Transverse colon (tissue), 4 donors: ENCODE measurements at regions not wholly inside any gene's neighbourhood (a gene's known extent, or its start where the extent isn't known, plus 50 kb on each side); places are given as distances from the start of the nearest gene placed in this dataset.

Experiments
- DNase-seq: peaks from one replicate; pipeline ENCODE4 v3.0.0-alpha.2; 2019
- H3K27ac ChIP-seq, 4 donors: fragments of 200-600 bp; sonication (generic); 2 replicates each; pipeline ENCODE4 v1.5.1; 2016 to 2018; ENCODE audit warnings: inconsistent platforms in 4 of 4
- H3K27me3 ChIP-seq: fragments of 200-600 bp; sonication (generic); 2 replicates; pipeline ENCODE4 v1.5.1; 2017; ENCODE audit warnings: inconsistent platforms
- H3K36me3 ChIP-seq, 4 donors: fragments of 200-600 bp; sonication (generic); 2 replicates each; pipeline ENCODE4 v1.5.1; 2017 to 2019; ENCODE audit warnings: inconsistent platforms in 4 of 4
- H3K4me1 ChIP-seq, 4 donors: fragments of 200-600 bp; sonication (generic); 2 replicates each; pipeline ENCODE4 v1.5.1; 2017 to 2020; ENCODE audit warnings: inconsistent platforms in 4 of 4
- H3K4me3 ChIP-seq, 4 donors: fragments of 200-600 bp; sonication (generic); 1 replicate in 1 of 4; 2 replicates in 3 of 4; pipeline versions ENCODE4 v1.5.1 to v1.6.1; 2017 to 2019; ENCODE audit warnings: inconsistent platforms in 4 of 4
- H3K9me3 ChIP-seq, 2 donors: fragments of 200-600 bp; sonication (generic); 2 replicates each; pipeline ENCODE4 v1.5.1; 2017 to 2019; ENCODE audit warnings: inconsistent platforms in 2 of 2
- CTCF ChIP-seq, 5 experiments: fragments of 200-600 bp in 3 of 5; fragments of 450-650 bp in 2 of 5; sonication (generic) in 3 of 5; IDR thresholded peaks; 1 replicate in 2 of 5; 2 replicates in 3 of 5; pipeline ENCODE4 v1.5.1; 2016 to 2017; ENCODE audit warnings: antibody characterized with exemption in 5 of 5, inconsistent platforms in 3 of 5, mild to moderate bottlenecking in 2 of 5, moderate library complexity in 1 of 5
- EP300 ChIP-seq: sonication (generic); formaldehyde crosslinking; IDR thresholded peaks from one replicate; pipeline ENCODE4 v1.6.1; 2017; ENCODE audit warnings: antibody characterized with exemption, low read depth
- POLR2A ChIP-seq: fragments of 450-650 bp; IDR thresholded peaks from one replicate; pipeline ENCODE4 v1.6.1; 2016; ENCODE audit warnings: antibody characterized with exemption, mild to moderate bottlenecking, moderate library complexity
- POLR2AphosphoS5 ChIP-seq, 3 donors: sonication (generic); formaldehyde crosslinking; IDR thresholded peaks; one replicate each; pipeline ENCODE4 v1.6.1; 2016; ENCODE audit warnings: antibody characterized with exemption in 3 of 3
- WGBS, 2 donors: methylation state at CpG; one replicate each; pipeline ENCODE4 v1.1.5; 2018; ENCODE audit warnings: low coverage in 1 of 2; 5-methylcytosine and 5-hydroxymethylcytosine counted together
- in situ Hi-C, 4 donors: fragments of 200-750 bp; cut with MboI; loops; one replicate each; pipeline versions ENCODE4 v1.15.0 to v1.15.1; 2017; ENCODE audit warnings: low sequenced_read_pairs in 3 of 4, low pct_ligation_motif_present in 1 of 4, low pct_unique_long_range_greater_than_20kb in 1 of 4
- intact Hi-C: fragments of 100-400 bp; cut with DNase I; formaldehyde crosslinking; loops from one replicate; pipeline ENCODE4 v1.15.1; 2023; ENCODE audit warnings: low total_unique reads

- Histone ChIP-seq H3K9me3 (no peaks in the 10 kb centered on the region), H3K36me3 (no peaks in the 10 kb centered on the region), H3K27ac (no peak overlapping the region), H3K4me1 (peaks cover 0 to 10% (median 0%) of the 10 kb centered on the region in 4 donors), H3K27me3 (no peaks in the 10 kb centered on the region), H3K4me3 (no peak overlapping the region)
- no peak for TF ChIP-seq POLR2AphosphoS5 (IDR thresholded peaks at IDR 0.05)
- TF ChIP-seq CTCF (IDR thresholded peaks at IDR 0.05): no peak
- no peak for TF ChIP-seq POLR2A
- no peak for TF ChIP-seq EP300
- intact Hi-C loops (no loop called here), in situ Hi-C loops (no loop called here)
- 74 to 75% methylated on average over 2 of the region's 2 CpGs for WGBS, 2 donors
- DNase-seq: no peak
Observed at GRCh38 chr13:76815344-76815743, 70.9 kb downstream of the KCTD12 start.

- H3K4me3 ChIP-seq: no peak overlapping the region
Observed at GRCh38 chr13:76813891-76814290, 72.3 kb downstream of the KCTD12 start.

GRCh38 chr13:76813000-76813691 lies 73.1 kb downstream of the KCTD12 start:
- Histone ChIP-seq H3K4me3 (no peak overlapping the region), H3K36me3 (no peaks in the 10 kb centered on the region), H3K4me1 (peaks cover 0 to 10% (median 0%) of the 10 kb centered on the region in 4 donors), H3K27ac (no peak overlapping the region), H3K9me3 (no peaks in the 10 kb centered on the region), H3K27me3 (no peaks in the 10 kb centered on the region)
- 73% methylated on average over 4 of the region's 4 CpGs; no CpG with 5 or more reads in 1 of the 2 donors for WGBS, 2 donors
- intact Hi-C loops (no loop called here), in situ Hi-C loops (no loop called here)
- DNase-seq: no peak
- TF ChIP-seq POLR2AphosphoS5 (IDR thresholded peaks at IDR 0.05) (no peak), CTCF (IDR thresholded peaks at IDR 0.05) (no peak), EP300 (no peak), POLR2A (no peak)

More at GRCh38 chr13:76813891-76814290, 72.3 kb downstream of the KCTD12 start:
- intact Hi-C loops (no loop called here), in situ Hi-C loops (no loop called here)
- Histone ChIP-seq H3K9me3 (no peaks in the 10 kb centered on the region), H3K4me1 (peaks cover 0 to 10% (median 0%) of the 10 kb centered on the region in 4 donors), H3K27ac (no peak overlapping the region), H3K27me3 (no peaks in the 10 kb centered on the region), H3K36me3 (no peaks in the 10 kb centered on the region)
- TF ChIP-seq POLR2A (no peak), CTCF (IDR thresholded peaks at IDR 0.05) (peak in 3 of 5 experiments; percentile 9 to 39 (median 23)), EP300 (no peak), POLR2AphosphoS5 (IDR thresholded peaks at IDR 0.05) (peak in 1 of 3 donors; percentile 17)
- peak; percentile 76 for DNase-seq

GRCh38 chr13:76812206-76812897 lies 73.9 kb downstream of the KCTD12 start:
- no peak for TF ChIP-seq POLR2A
- no peak for TF ChIP-seq EP300
- no peak for TF ChIP-seq POLR2AphosphoS5 (IDR thresholded peaks at IDR 0.05)
- no peak for TF ChIP-seq CTCF (IDR thresholded peaks at IDR 0.05)
- Histone ChIP-seq H3K4me1 (peaks cover 0 to 10% (median 0%) of the 10 kb centered on the region in 4 donors), H3K36me3 (no peaks in the 10 kb centered on the region), H3K27me3 (no peaks in the 10 kb centered on the region), H3K27ac (no peak overlapping the region), H3K9me3 (no peaks in the 10 kb centered on the region), H3K4me3 (no peak overlapping the region)
- intact Hi-C loops: no loop called here
- in situ Hi-C loops: no loop called here
- 70 to 100% methylated on average over 2 to 4 of the region's 4 CpGs for WGBS, 2 donors
- DNase-seq: no peak
